A549 (cell line): ENCODE measurements at regions not wholly inside any gene's neighbourhood (a gene's known extent, or its start where the extent isn't known, plus 50 kb on each side); places are given as distances from the start of the nearest gene placed in this dataset.

Experiments
- ATAC-seq, 2 experiments: fragments of 200-7000 bp in 1 of 2; fragments of >200 bp in 1 of 2; cut with Nextera tagmentation in 1 of 2; cut with Tn5 transposase in 1 of 2; 3 replicates each; pipeline versions ENCODE4 v1.8.0 to v1.9.1; 2018 to 2020; ENCODE audit warnings: mild to moderate bottlenecking in 1 of 2, moderate library complexity in 1 of 2
- CTCF ChIA-PET: fragments of 300-600 bp; sonication (Branson Sonifier 250); formaldehyde crosslinking; extraction: SDS; loops from one replicate; lab custom pipeline; 2021; ENCODE audit warnings: antibody characterized with exemption, inconsistent platforms; lab: Yijun Ruan, JAX
- POLR2A ChIA-PET: fragments of 350-600 bp; formaldehyde crosslinking; extraction: SDS; loops from one replicate; lab custom pipeline; 2021; ENCODE audit warnings: antibody characterized with exemption, inconsistent platforms; lab: Yijun Ruan, JAX
- DNase-seq, 2 experiments: peaks; one replicate each; pipeline versions ENCODE4 v3.0.0 to v3.0.0-alpha.2; 2011 to 2016; ENCODE audit warnings: low read depth in 1 of 2, low spot score in 1 of 2
- FAIRE-seq: peaks from 2 replicates; lab custom pipeline; 2011; peaks lifted over from hg19 to GRCh38; lab: Jason Lieb, UNC
- H3K27ac ChIP-seq, 2 experiments: fragments of >200 bp; sonication (Bioruptor Twin); formaldehyde crosslinking; 3 replicates each; pipeline ENCODE4 v1.5.1; 2016 to 2017
- H3K4me1 ChIP-seq: fragments of >200 bp; sonication (Bioruptor Twin); formaldehyde crosslinking; 3 replicates; pipeline ENCODE4 v1.6.1; 2016
- H3K4me2 ChIP-seq: fragments of >200 bp; sonication (Bioruptor Twin); formaldehyde crosslinking; 3 replicates; pipeline ENCODE4 v1.6.1; 2016
- H3K4me3 ChIP-seq: fragments of >200 bp; sonication (Bioruptor Twin); formaldehyde crosslinking; 3 replicates; pipeline ENCODE4 v1.5.1; 2016
- H3K9me3 ChIP-seq: fragments of >200 bp; sonication (Bioruptor Twin); formaldehyde crosslinking; 3 replicates; pipeline ENCODE4 v1.6.1; 2016
- CBX2 ChIP-seq: fragments of 200-600 bp; sonication (generic); IDR thresholded peaks from 2 replicates; pipeline ENCODE4 v1.6.1; 2016; ENCODE audit warnings: low read depth, mild to moderate bottlenecking, borderline replicate concordance
- EHF ChIP-seq: fragments of 250-450 bp; sonication (Bioruptor Pico); IDR thresholded peaks from 2 replicates; pipeline ENCODE4 v1.5.0; 2020; ENCODE audit warnings: mild to moderate bottlenecking
- ELK1 ChIP-seq: fragments of 150-350 bp; IDR thresholded peaks from 2 replicates; pipeline ENCODE4 v1.6.1; 2014; ENCODE audit warnings: low read depth, mild to moderate bottlenecking, low read length
- FOSL2 ChIP-seq, 2 experiments: fragments of 450-650 bp in 1 of 2; fragments of >200 bp in 1 of 2; sonication (Bioruptor Twin) in 1 of 2; formaldehyde crosslinking; IDR thresholded peaks; 2 replicates each; pipeline versions ENCODE4 v1.5.0 to v1.6.1; 2016 to 2020; ENCODE audit warnings: mild to moderate bottlenecking in 1 of 2, moderate library complexity in 1 of 2
- HDAC2 ChIP-seq: fragments of 200-600 bp; sonication (generic); IDR thresholded peaks from 2 replicates; pipeline ENCODE4 v1.6.1; 2016
- HOXB13 ChIP-seq: fragments of 250-450 bp; sonication (Bioruptor Pico); IDR thresholded peaks from 2 replicates; pipeline ENCODE4 v1.5.0; 2020; ENCODE audit warnings: low read depth, mild to moderate bottlenecking, moderate library complexity
- JUN ChIP-seq, 2 experiments: fragments of >200 bp; sonication (Bioruptor Twin); formaldehyde crosslinking; IDR thresholded peaks; 2 replicates in 1 of 2; 3 replicates in 1 of 2; pipeline ENCODE4 v1.6.1; 2016 to 2017
- JUNB ChIP-seq: fragments of >200 bp; sonication (Bioruptor Twin); formaldehyde crosslinking; IDR thresholded peaks from 2 replicates; pipeline ENCODE4 v1.6.1; 2016
- KDM1A ChIP-seq: fragments of 200-600 bp; sonication (generic); IDR thresholded peaks from 2 replicates; pipeline ENCODE4 v1.6.1; 2016; ENCODE audit warnings: low read depth, mild to moderate bottlenecking
- KDM5A ChIP-seq: fragments of 200-600 bp; sonication (generic); IDR thresholded peaks from 2 replicates; pipeline ENCODE4 v1.6.1; 2016; ENCODE audit warnings: antibody characterized with exemption, mild to moderate bottlenecking
- MAX ChIP-seq: IDR thresholded peaks from 2 replicates; pipeline ENCODE4 v1.6.1; 2012
- MYC ChIP-seq: IDR thresholded peaks from 2 replicates; pipeline ENCODE4 v1.6.1; 2012; ENCODE audit warnings: mild to moderate bottlenecking, inconsistent platforms, low read length, improper control_type of control experiment, borderline replicate concordance
- NFE2L2 ChIP-seq: fragments of 150-350 bp; conservative IDR thresholded peaks from 2 replicates; pipeline ENCODE4 v1.6.1; 2014; ENCODE audit warnings: low read length
- NPAS2 ChIP-seq: fragments of 250-450 bp; sonication (Bioruptor Pico); IDR thresholded peaks from 2 replicates; pipeline ENCODE4 v1.8.0; 2022; ENCODE audit warnings: mild to moderate bottlenecking, moderate library complexity, borderline replicate concordance
- POLR2A ChIP-seq: IDR thresholded peaks from 2 replicates; pipeline ENCODE4 v1.6.1; 2012; ENCODE audit warnings: mild to moderate bottlenecking, low read length
- POLR2AphosphoS2 ChIP-seq: conservative IDR thresholded peaks from 2 replicates; pipeline ENCODE4 v1.6.1; 2012; ENCODE audit warnings: low read length, improper control_type of control experiment, inconsistent platforms
- RARB ChIP-seq: fragments of 250-450 bp; sonication (Bioruptor Pico); IDR thresholded peaks from 2 replicates; pipeline ENCODE4 v1.8.0; 2021; ENCODE audit warnings: mild to moderate bottlenecking, moderate library complexity
- RFX5 ChIP-seq: fragments of 450-650 bp; IDR thresholded peaks from 2 replicates; pipeline ENCODE4 v1.7.1; 2014; ENCODE audit warnings: antibody characterized with exemption, mild to moderate bottlenecking, moderate library complexity
- RNF2 ChIP-seq: fragments of 200-600 bp; sonication (generic); IDR thresholded peaks from 2 replicates; pipeline ENCODE4 v1.6.1; 2016; ENCODE audit warnings: low read depth, mild to moderate bottlenecking, antibody characterized with exemption, moderate library complexity, borderline replicate concordance
- TP53 ChIP-seq: fragments of 250-450 bp; sonication (Bioruptor Pico); IDR thresholded peaks from 2 replicates; pipeline ENCODE4 v1.5.0; 2021; ENCODE audit warnings: mild to moderate bottlenecking, moderate library complexity
- WGBS: methylation state at CpG from one replicate; pipeline ENCODE4 v1.1.6; 2017; ENCODE audit errors: missing lambda C conversion rate; 5-methylcytosine and 5-hydroxymethylcytosine counted together
- TF ChIP-seq, protein P1 (sequence below): fragments of >200 bp; sonication (Bioruptor Twin); formaldehyde crosslinking; IDR thresholded peaks from 3 replicates; pipeline ENCODE4 v1.5.1; 2016
- TF ChIP-seq, protein P2 (sequence below): IDR thresholded peaks from 2 replicates; pipeline ENCODE4 v1.6.1; 2012; ENCODE audit warnings: low read depth, borderline replicate concordance
- TF ChIP-seq, protein P3 (sequence below): fragments of 450-650 bp; IDR thresholded peaks from 2 replicates; pipeline ENCODE4 v1.6.1; 2014; ENCODE audit warnings: antibody characterized with exemption

DNA sequence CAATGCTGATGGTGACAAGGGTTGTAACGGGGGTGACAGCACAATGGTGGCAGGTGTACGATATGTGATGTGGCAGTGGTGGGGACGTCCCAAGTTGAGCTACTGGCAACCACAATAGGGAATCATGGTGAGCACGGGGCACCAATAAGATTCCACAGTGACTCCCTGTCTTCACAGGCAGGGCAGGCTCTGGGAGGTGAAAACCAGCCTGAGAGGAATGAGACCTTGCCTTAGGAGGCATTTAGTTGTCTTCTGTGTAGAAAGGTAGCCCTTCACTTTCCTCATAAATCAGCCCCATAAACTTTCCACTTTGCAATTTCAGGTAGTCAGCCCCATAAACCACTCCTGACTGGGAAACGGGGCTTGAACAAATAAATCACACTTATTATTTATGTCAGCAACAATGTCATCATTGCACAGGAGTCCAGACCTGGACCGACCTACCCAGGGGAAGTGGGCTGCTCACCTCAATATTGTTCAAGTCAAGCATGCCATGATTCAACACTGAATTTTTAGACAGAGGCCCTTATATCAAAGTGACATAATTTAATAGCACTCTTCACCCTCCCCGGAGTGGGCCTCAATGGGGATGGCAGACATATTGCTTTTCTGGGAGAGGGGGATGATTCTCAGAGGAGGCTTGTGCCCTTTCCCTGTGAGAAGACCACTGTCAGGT is 150.8 kb downstream of the CDC5L start (continued):
- TF ChIP-seq ELK1 (no peak), FOSL2 (IDR thresholded peaks at IDR 0.05) (no peak), FOSL2 (CRISPR knock-in tag; IDR thresholded peaks at IDR 0.05) (no peak)

DNA sequence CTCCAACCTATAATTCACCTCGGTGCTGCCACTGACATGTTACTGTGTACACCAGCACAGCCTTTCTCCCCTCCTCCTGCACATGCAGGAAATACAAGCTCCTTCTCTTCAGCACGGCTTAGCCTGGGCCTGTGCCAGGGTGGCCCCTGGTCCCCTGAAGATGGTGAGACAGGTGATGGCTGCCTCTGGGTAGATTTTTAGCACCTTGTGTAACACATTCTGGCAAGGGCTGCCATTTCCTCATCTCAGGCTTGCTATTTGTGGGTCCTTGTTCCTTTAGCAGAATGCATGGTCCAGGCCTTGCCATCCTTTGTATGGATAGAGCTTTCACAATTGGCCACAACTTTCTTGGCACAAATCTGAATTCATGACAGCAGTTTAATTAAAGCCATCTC is 151.3 kb downstream of the CDC5L start:
- Histone ChIP-seq H3K4me1 (no peaks in the 10 kb centered on the region), H3K4me2 (no peak overlapping the region)
- POLR2A ChIA-PET, result no interaction called here
- ATAC-seq, result no peak
- 38% methylated on average over 2 of the region's 2 CpGs for WGBS
- no peak for TF ChIP-seq CBX2
- TF ChIP-seq JUNB, result no peak
- no peak for TF ChIP-seq EHF (CRISPR knock-in tag)
- TF ChIP-seq HOXB13 (CRISPR knock-in tag), result no peak
- TF ChIP-seq KDM1A, result no peak
- no peak for TF ChIP-seq POLR2AphosphoS2
- TF ChIP-seq MYC, result no peak
- no peak for TF ChIP-seq POLR2A
- TF ChIP-seq, protein P1, sequence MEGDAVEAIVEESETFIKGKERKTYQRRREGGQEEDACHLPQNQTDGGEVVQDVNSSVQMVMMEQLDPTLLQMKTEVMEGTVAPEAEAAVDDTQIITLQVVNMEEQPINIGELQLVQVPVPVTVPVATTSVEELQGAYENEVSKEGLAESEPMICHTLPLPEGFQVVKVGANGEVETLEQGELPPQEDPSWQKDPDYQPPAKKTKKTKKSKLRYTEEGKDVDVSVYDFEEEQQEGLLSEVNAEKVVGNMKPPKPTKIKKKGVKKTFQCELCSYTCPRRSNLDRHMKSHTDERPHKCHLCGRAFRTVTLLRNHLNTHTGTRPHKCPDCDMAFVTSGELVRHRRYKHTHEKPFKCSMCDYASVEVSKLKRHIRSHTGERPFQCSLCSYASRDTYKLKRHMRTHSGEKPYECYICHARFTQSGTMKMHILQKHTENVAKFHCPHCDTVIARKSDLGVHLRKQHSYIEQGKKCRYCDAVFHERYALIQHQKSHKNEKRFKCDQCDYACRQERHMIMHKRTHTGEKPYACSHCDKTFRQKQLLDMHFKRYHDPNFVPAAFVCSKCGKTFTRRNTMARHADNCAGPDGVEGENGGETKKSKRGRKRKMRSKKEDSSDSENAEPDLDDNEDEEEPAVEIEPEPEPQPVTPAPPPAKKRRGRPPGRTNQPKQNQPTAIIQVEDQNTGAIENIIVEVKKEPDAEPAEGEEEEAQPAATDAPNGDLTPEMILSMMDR, result no peak
- TF ChIP-seq, all 56 proteins: peak for 0
- DNase-seq, result no peak
- H3K9me3 ChIP-seq, result no peaks in the 10 kb centered on the region
- FAIRE-seq, result no peak
- CTCF ChIA-PET, result interaction anchor here (2.5 kb wide), 1 partner anchor 63 kb away, joined by 7 read pairs; no protein-coding TSS in a partner anchor
- no peak overlapping the region for H3K4me3 ChIP-seq
- H3K27ac ChIP-seq, result no peak overlapping the region

DNA sequence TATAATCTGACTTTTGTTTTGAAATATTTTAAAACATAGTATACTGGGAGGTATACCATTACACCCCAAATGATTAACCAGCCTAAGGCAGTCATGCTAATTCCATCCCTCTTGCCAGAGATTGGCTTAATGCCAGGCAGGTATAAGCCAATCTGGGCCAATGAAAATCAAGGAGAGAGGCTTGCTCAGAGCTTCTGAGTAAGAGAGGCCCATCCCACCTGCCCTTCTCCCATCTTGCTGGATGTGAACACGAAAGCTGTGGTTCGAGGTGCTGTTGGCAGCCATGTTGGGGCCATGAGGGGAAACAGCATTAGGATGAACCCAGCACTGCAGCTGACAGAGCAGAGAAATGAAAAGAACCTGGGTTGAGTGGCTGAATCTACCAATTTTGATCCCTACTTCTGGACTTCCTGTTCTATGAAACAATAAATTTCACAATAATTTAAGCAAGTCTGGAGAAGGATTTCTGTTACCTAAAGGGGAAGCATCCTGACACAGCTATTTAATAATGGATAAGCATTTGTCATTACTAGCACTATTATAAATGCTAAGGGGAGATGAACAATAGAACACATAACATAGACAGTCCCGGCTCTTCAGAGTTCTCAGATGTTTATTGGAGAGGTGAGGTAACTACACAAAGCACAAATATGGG is 152.3 kb downstream of the CDC5L start:
- TF ChIP-seq EHF (CRISPR knock-in tag) (no peak), HDAC2 (no peak), RARB (CRISPR knock-in tag) (no peak)
- TF ChIP-seq, all 56 proteins: peak for 0
- 12% methylated on average over 3 of the region's 3 CpGs for WGBS
- no peak overlapping the region for H3K4me3 ChIP-seq
- no peak overlapping the region for H3K4me2 ChIP-seq
- POLR2A ChIA-PET, result no interaction called here
- H3K4me1 ChIP-seq, result no peaks in the 10 kb centered on the region
- no peaks in the 10 kb centered on the region for H3K9me3 ChIP-seq
- ATAC-seq (no peak), DNase-seq (no peak), FAIRE-seq (no peak)
- CTCF ChIA-PET, result interaction anchor here (2.5 kb wide), 1 partner anchor 64 kb away, joined by 7 read pairs; no protein-coding TSS in a partner anchor
- no peak overlapping the region for H3K27ac ChIP-seq

DNA sequence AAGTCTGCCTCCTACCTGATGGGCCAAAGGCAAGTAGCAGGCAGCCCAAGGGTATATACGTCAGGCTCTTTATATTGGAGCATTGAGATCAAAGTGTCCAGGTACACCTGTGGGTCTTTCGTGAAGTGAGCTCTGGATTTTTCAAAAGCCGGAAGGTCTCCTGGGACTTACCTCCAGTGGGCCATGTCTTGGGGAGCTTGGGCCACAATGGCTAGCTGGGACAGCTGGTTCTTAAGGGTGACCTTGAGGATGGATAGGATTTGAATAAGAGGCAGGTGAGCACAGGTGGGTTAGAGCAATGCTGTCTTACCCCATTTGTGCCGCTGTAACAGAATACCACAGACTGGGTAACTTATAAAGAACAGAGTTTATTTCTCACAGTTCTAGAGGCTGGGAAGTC is 153.4 kb downstream of the CDC5L start:
- TF ChIP-seq NPAS2 (CRISPR knock-in tag), result no peak
- TF ChIP-seq RFX5, result no peak
- no peak for TF ChIP-seq KDM5A
- TF ChIP-seq MAX, result no peak
- TF ChIP-seq HOXB13 (CRISPR knock-in tag), result no peak
- TF ChIP-seq, protein P2, sequence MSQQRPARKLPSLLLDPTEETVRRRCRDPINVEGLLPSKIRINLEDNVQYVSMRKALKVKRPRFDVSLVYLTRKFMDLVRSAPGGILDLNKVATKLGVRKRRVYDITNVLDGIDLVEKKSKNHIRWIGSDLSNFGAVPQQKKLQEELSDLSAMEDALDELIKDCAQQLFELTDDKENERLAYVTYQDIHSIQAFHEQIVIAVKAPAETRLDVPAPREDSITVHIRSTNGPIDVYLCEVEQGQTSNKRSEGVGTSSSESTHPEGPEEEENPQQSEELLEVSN, result no peak
- TF ChIP-seq ELK1, result no peak
- no peak for TF ChIP-seq RNF2
- no peak for TF ChIP-seq NFE2L2
- TF ChIP-seq, protein P3, sequence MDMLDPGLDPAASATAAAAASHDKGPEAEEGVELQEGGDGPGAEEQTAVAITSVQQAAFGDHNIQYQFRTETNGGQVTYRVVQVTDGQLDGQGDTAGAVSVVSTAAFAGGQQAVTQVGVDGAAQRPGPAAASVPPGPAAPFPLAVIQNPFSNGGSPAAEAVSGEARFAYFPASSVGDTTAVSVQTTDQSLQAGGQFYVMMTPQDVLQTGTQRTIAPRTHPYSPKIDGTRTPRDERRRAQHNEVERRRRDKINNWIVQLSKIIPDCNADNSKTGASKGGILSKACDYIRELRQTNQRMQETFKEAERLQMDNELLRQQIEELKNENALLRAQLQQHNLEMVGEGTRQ, result no peak
- no peak for TF ChIP-seq TP53 (CRISPR knock-in tag)
- no peak for TF ChIP-seq JUN (IDR thresholded peaks at IDR 0.05)
- Histone ChIP-seq H3K27ac (no peak overlapping the region), H3K9me3 (no peaks in the 10 kb centered on the region), H3K4me2 (no peak overlapping the region), H3K4me3 (no peak overlapping the region), H3K4me1 (no peaks in the 10 kb centered on the region)
- FAIRE-seq (no peak), DNase-seq (no peak), ATAC-seq (no peak)
- ChIA-PET CTCF (interaction anchor here (0.6 to 2.5 kb wide), 2 partner anchors 20 to 65 kb away, joined by 3 to 7 read pairs; no protein-coding TSS in a partner anchor), POLR2A (no interaction called here)
- WGBS, result 84% methylated on average over 3 of the region's 4 CpGs
